ENCODE measurements at regions not wholly inside any gene's neighbourhood (a gene's known extent, or its start where the extent isn't known, plus 50 kb on each side); places are given as distances from the start of the nearest gene placed in this dataset.
A peak's percentile ranks its signal among the peaks of the same experiment; 100 is the strongest.

- H3K4me3 Mint-ChIP-seq = no peak overlapping the region
- H3K27ac Mint-ChIP-seq = no peak overlapping the region
- no peak for TF ChIP-seq CTCF (IDR thresholded peaks at IDR 0.05)
- H3K4me1 Mint-ChIP-seq = peaks cover 51% of the 10 kb centered on the region
- no peak for DNase-seq
- H3K9me3 Mint-ChIP-seq = peaks cover 9% of the 10 kb centered on the region
- H3K27me3 Mint-ChIP-seq (ENCODE audit: low read depth, poor library complexity) = no peaks in the 10 kb centered on the region
- H3K36me3 Mint-ChIP-seq (ENCODE audit: low read depth) = peaks cover 1% of the 10 kb centered on the region
Observed at GRCh38 chr4:119733431-119733830, 104.8 kb upstream of the PDE5A start.

GRCh38 chr4:119731778-119732177 is 103.2 kb upstream of the PDE5A start:
- Mint-ChIP-seq H3K9me3 (peaks cover 17% of the 10 kb centered on the region), H3K27ac (no peak overlapping the region), H3K4me3 (no peak overlapping the region), H3K4me1 (peaks cover 53% of the 10 kb centered on the region), H3K27me3 (ENCODE audit: low read depth, poor library complexity) (no peaks in the 10 kb centered on the region), H3K36me3 (ENCODE audit: low read depth) (peaks cover 4% of the 10 kb centered on the region)
- no peak for TF ChIP-seq CTCF (IDR thresholded peaks at IDR 0.05)
- no peak for DNase-seq

- Mint-ChIP-seq H3K27me3 (ENCODE audit: low read depth, poor library complexity) (no peaks in the 10 kb centered on the region), H3K36me3 (ENCODE audit: low read depth) (peaks cover 4% of the 10 kb centered on the region), H3K4me3 (no peak overlapping the region), H3K4me1 (peaks cover 53% of the 10 kb centered on the region), H3K9me3 (peaks cover 17% of the 10 kb centered on the region), H3K27ac (no peak overlapping the region)
- TF ChIP-seq CTCF (IDR thresholded peaks at IDR 0.05) = no peak
- no peak for DNase-seq
Observed at GRCh38 chr4:119731146-119731742, 102.6 kb upstream of the PDE5A start.

- no peak overlapping the region for H3K4me3 Mint-ChIP-seq
- no peaks in the 10 kb centered on the region for H3K27me3 Mint-ChIP-seq (ENCODE audit: low read depth, poor library complexity)
- DNase-seq = no peak
- TF ChIP-seq CTCF (IDR thresholded peaks at IDR 0.05) = no peak
- H3K27ac Mint-ChIP-seq = peak overlapping the region; percentile 40
- peaks cover 4% of the 10 kb centered on the region for H3K36me3 Mint-ChIP-seq (ENCODE audit: low read depth)
- H3K9me3 Mint-ChIP-seq = peaks cover 17% of the 10 kb centered on the region
- H3K4me1 Mint-ChIP-seq = peaks cover 53% of the 10 kb centered on the region
Observed at GRCh38 chr4:119730671-119730950, 102.0 kb upstream of the PDE5A start.

GRCh38 chr4:119729835-119730670 is 101.4 kb upstream of the PDE5A start:
- Mint-ChIP-seq H3K4me3 (no peak overlapping the region), H3K36me3 (ENCODE audit: low read depth) (peaks cover 4% of the 10 kb centered on the region), H3K9me3 (peaks cover 17% of the 10 kb centered on the region), H3K27me3 (ENCODE audit: low read depth, poor library complexity) (no peaks in the 10 kb centered on the region), H3K4me1 (peaks cover 47% of the 10 kb centered on the region), H3K27ac (peak overlapping the region; percentile 40)
- TF ChIP-seq CTCF (IDR thresholded peaks at IDR 0.05) = no peak
- no peak for DNase-seq
